SH-SY5Y (cell line): ENCODE measurements at regions not wholly inside any gene's neighbourhood (a gene's known extent, or its start where the extent isn't known, plus 50 kb on each side); places are given as distances from the start of the nearest gene placed in this dataset.

Source experiments
- GATA2 ChIP-seq: IDR thresholded peaks from 2 replicates; pipeline ENCODE4 v1.6.1; 2011; ENCODE audit warnings: mild to moderate bottlenecking, low read depth, low read length
- GATA3 ChIP-seq: IDR thresholded peaks from 2 replicates; pipeline ENCODE4 v1.6.1; 2011; ENCODE audit warnings: low read depth, mild to moderate bottlenecking, low read length, moderate library complexity

- TF ChIP-seq GATA3 (no peak), GATA2 (no peak)
These were observed 257.5 kb upstream of the MTNR1B start for GRCh38 chr11:92711926-92712325.

GRCh38 chr11:92714111-92714510 is 255.3 kb upstream of the MTNR1B start:
- TF ChIP-seq GATA2 (no peak), GATA3 (no peak)

DNA sequence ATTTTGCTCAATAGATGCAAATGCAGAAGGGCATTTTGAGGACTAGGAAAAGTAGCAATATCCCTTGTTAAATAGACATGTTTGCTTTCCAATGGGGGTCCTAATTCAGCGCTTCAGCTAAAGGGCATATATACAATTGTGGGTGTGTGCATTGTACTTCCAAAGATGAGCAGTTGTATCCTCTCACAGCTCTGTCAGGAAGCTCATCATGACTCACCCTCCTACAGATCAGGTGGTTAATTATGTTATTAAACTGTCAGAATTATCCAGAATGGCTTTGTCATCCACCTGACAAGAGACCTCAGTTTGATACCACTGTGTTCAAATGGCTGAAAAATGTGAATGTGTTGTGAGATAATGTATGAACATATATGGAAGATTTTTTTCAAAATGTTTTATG is 252.2 kb upstream of the MTNR1B start:
- TF ChIP-seq GATA2 (no peak), GATA3 (no peak)

DNA sequence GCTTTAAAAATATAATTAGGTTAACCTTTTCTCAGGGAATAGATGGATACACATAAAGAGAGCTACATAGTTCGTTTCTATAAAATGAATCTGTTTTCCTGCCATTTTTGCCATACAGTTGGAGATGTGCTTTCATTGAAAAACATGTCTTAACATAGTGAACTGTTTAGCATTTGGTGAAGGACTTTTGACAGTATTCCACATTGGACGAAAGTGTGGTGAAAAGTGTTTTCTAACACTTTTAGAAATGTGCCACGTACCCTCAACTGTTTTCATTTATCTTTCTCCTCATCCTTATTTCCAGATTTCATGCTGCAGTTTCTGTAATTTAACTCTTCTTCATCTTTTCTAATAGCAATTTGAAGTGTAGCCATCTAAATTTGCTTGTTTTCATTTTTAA is 249.1 kb upstream of the MTNR1B start:
- no peak for TF ChIP-seq GATA2
- no peak for TF ChIP-seq GATA3

- TF ChIP-seq GATA2 (no peak), GATA3 (no peak)
These were observed 244.1 kb upstream of the MTNR1B start for GRCh38 chr11:92725352-92725751.

DNA sequence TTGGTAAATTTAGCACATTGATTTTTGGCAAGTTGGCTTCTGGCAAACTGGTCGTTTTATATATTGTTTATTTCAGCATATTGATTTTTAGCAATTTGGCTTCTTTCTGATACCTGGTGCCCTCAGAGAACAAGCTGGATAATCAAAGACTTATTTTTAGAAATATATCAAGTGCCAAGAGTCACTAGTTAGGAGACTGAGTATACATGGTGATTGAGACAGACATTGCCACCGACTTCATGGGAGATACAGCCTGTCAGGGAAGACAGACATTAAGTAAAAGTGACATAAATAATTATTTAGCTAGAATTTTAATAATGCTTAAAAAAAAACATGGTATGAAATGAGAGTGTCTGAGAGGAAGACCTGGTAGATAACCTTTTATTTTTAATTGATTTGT is 242.3 kb upstream of the MTNR1B start:
- no peak for TF ChIP-seq GATA2
- TF ChIP-seq GATA3: no peak

DNA sequence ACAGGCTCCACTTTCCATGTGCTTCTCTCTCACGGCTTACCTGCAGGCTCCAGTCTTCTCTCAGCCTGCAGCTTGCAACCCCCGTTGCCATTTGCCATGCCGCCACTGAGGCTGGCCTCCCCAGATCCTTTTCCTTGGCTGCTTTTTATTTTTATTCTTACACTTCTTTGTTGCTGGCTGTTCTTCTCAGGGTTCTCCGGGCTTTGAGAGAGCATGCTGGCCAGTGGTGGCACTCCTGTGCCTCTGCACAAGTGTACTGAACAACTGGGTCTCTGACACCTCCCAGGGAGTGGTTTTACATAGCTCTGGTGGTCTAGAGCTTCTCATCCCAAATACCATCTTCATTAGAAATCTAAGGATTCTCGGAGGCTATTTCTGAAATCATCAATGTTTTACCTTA is 241.7 kb upstream of the MTNR1B start:
- TF ChIP-seq GATA2 (no peak), GATA3 (no peak)

GRCh38 chr11:92728628-92729027 is 240.8 kb upstream of the MTNR1B start:
- no peak for TF ChIP-seq GATA2
- TF ChIP-seq GATA3: no peak

DNA sequence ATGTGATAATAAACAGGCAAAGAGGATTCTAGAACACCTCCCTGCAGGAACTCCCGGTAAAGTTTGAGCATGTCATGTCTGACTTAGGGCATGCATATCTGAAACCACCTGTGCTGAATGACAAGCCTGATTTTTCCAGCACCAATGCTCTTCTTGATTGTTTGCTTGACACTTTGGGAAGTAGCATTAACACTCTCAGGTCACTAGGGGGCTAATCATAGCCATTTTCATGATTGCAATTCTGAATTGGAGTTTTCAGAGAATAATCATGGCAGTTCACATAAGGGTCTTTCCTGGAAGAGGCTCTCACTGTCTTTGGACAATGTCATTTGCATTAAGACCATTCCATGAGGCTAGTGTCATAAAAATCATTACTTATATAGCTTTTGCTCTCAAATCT is 234.4 kb upstream of the MTNR1B start:
- TF ChIP-seq GATA2 (no peak), GATA3 (no peak)

DNA sequence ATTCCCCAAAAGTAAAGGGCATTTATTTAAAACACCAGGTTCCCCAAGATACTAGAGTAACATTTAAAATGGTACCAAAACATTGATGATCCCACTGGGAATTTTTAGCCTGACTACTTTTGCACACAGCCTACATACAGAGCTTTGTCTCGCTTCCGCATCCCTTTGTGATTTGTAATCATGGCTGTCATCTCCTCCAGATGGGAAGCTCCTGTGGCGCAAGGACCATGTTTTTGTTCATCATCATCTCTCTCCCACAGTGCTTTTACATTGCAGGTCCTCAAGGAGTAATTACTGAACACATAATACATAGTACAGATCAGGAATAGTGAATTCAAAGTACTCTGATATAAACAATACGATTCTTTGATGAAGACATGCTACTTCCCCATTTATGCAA is 231.2 kb upstream of the MTNR1B start:
- no peak for TF ChIP-seq GATA2

GRCh38 chr11:92739041-92739440 is 230.4 kb upstream of the MTNR1B start:
- TF ChIP-seq GATA3: no peak
- TF ChIP-seq GATA2: no peak

- TF ChIP-seq GATA3 (no peak), GATA2 (no peak)
These were observed 230.0 kb upstream of the MTNR1B start for GRCh38 chr11:92739491-92739890.

GRCh38 chr11:92740276-92740675 is 229.2 kb upstream of the MTNR1B start:
- TF ChIP-seq GATA2: no peak
- TF ChIP-seq GATA3: no peak

GRCh38 chr11:92744929-92745585 is 224.4 kb upstream of the MTNR1B start:
- no peak for TF ChIP-seq GATA2
- no peak for TF ChIP-seq GATA3

DNA sequence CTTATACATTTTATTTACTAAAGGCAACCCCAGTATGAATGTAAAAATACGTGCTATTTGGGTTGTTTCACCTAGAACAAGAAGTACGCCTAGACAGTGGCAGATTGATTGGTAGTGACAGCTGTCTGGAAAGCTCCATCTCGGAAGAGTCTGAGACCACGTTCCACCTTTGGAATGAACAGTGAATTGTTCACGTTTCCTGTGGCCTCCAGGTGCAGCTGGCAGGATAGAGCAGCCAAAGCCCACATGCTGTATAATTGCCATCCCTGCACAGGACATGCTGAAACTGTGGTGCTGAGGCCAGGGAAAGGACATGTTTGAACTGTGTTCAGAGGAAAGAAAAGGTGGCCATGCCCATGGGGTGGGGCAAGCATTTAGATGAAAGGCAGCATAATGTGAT is 218.7 kb upstream of the MTNR1B start:
- TF ChIP-seq GATA3: no peak
- no peak for TF ChIP-seq GATA2

GRCh38 chr11:92751594-92751993 is 217.9 kb upstream of the MTNR1B start:
- no peak for TF ChIP-seq GATA3
- TF ChIP-seq GATA2: no peak

DNA sequence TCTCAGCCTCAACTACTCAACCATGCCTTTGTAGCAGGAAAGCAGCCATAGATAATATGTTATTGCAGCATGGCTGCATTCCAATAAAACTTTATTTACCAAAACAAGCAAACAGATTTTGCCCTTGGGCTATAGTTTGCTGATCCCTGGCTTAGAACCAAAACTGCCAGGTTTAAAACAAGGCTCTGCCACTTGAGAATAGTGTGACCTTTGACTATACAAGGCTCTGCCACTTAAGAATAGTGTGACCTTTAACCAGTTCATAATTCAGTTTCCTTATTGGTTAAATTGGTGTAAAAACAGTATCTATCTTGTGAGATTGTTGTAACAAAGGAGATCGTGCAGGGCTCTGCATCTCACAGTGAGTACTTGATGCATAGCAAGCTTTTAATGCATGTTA is 217.3 kb upstream of the MTNR1B start:
- TF ChIP-seq GATA2 (no peak), GATA3 (no peak)

GRCh38 chr11:92753161-92753560 is 216.3 kb upstream of the MTNR1B start:
- TF ChIP-seq GATA3: no peak
- TF ChIP-seq GATA2: no peak
